ENCODE measurements at regions not wholly inside any gene's neighbourhood (a gene's known extent, or its start where the extent isn't known, plus 50 kb on each side); places are given as distances from the start of the nearest gene placed in this dataset.

DNA sequence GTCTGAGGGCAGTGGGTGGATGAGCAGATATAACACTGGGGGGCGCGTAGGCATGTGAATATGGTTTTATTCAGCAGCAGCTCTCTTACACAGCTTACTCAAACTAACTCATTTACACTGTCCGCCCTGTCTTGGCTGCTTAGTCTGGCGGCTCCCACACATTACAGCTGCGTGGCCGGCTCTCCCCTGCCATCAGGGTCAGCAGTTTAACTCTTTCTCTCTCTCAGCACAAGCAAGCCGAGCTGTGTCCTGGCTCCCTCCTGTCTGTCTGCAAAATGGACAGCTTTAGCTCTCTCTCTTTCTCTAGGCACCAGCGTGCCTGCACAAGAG lies 1310.1 kb upstream of the RAG2 start:
- Histone ChIP-seq H3K4me3 (no peak overlapping the region), H3K4me1 (no peaks in the 10 kb centered on the region), H3K27ac (no peak overlapping the region), H3K9me3 (no peaks in the 10 kb centered on the region), H3K27me3 (ENCODE audit: insufficient read depth in 3 of 3, low read length in 2 of 3) (no peaks in the 10 kb centered on the region), H3K36me3 (ENCODE audit: insufficient read depth in 1 of 2, low read depth in 1 of 2) (no peaks in the 10 kb centered on the region)
- no peak for ATAC-seq
- WGBS, 3 donors: 66 to 76% (median 75%) methylated on average over 8 of the region's 8 CpGs
- DNase-seq: no peak
- TF ChIP-seq, protein P1, sequence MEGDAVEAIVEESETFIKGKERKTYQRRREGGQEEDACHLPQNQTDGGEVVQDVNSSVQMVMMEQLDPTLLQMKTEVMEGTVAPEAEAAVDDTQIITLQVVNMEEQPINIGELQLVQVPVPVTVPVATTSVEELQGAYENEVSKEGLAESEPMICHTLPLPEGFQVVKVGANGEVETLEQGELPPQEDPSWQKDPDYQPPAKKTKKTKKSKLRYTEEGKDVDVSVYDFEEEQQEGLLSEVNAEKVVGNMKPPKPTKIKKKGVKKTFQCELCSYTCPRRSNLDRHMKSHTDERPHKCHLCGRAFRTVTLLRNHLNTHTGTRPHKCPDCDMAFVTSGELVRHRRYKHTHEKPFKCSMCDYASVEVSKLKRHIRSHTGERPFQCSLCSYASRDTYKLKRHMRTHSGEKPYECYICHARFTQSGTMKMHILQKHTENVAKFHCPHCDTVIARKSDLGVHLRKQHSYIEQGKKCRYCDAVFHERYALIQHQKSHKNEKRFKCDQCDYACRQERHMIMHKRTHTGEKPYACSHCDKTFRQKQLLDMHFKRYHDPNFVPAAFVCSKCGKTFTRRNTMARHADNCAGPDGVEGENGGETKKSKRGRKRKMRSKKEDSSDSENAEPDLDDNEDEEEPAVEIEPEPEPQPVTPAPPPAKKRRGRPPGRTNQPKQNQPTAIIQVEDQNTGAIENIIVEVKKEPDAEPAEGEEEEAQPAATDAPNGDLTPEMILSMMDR (IDR thresholded peaks at IDR 0.05): no peak
- intact Hi-C loops (cut with DNase I): no loop called here

- H3K4me3 ChIP-seq: no peak overlapping the region
- 64 to 68% (median 67%) methylated on average over 20 of the region's 20 CpGs for WGBS, 3 donors
- H3K9me3 ChIP-seq: no peaks in the 10 kb centered on the region
- no peaks in the 10 kb centered on the region for H3K36me3 ChIP-seq (ENCODE audit: insufficient read depth in 1 of 2, low read depth in 1 of 2)
- TF ChIP-seq, protein P1 (IDR thresholded peaks at IDR 0.05): no peak
- no peaks in the 10 kb centered on the region for H3K4me1 ChIP-seq
- DNase-seq: peak in 1 of 2 donors; percentile 14
- no peak overlapping the region for H3K27ac ChIP-seq
- ATAC-seq: peak in 2 of 4 donors; percentile 38 to 75
- intact Hi-C loops (cut with DNase I): no loop called here
- no peaks in the 10 kb centered on the region for H3K27me3 ChIP-seq (ENCODE audit: insufficient read depth in 3 of 3, low read length in 2 of 3)
Observed at GRCh38 chr11:37907436-37908218, 1309.6 kb upstream of the RAG2 start.

DNA sequence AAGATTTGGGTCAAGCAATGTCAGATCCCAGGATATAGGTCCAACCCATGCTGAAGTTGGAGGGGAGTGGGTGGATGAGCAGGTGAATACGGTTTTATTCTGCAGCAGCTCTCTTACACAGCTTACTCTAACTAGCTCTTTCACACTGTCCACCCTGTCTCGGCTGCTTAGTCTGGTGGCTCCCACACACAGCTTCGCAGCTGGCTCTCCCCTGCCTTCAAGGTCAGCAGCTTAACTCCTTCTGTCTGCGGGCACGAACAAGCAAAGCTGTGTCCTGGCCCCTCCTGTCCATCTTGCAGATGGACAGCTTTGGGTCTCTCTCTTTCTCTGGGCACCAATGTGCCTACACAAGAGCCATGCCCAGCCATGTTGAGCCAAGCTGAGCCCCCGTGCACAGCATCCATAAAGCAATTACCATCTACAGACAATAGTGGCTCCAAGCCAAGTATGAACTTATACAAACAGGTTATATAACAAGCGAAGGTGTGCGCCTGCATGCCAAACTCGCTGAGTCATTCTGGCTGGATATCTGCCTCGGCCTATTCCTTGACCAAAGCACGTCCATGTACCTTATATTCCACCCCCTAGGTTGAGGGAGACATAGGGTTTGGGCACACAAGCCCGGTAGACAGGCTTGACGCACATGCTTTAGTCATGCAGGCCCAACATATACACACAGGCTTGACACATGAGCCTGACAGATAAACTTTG lies 1307.8 kb upstream of the RAG2 start:
- 84 to 85% (median 84%) methylated on average over 13 of the region's 13 CpGs for WGBS, 3 donors
- Histone ChIP-seq H3K9me3 (no peaks in the 10 kb centered on the region), H3K27me3 (ENCODE audit: insufficient read depth in 3 of 3, low read length in 2 of 3) (no peaks in the 10 kb centered on the region), H3K4me3 (no peak overlapping the region), H3K36me3 (ENCODE audit: insufficient read depth in 1 of 2, low read depth in 1 of 2) (no peaks in the 10 kb centered on the region), H3K4me1 (no peaks in the 10 kb centered on the region), H3K27ac (no peak overlapping the region)
- DNase-seq (no peak), ATAC-seq (no peak)
- TF ChIP-seq, protein P1 (IDR thresholded peaks at IDR 0.05): no peak
- intact Hi-C loops (cut with DNase I): no loop called here

- intact Hi-C loops (cut with DNase I): no loop called here
- TF ChIP-seq, protein P1 (IDR thresholded peaks at IDR 0.05): no peak
Observed at GRCh38 chr11:37896016-37896415, 1298.0 kb upstream of the RAG2 start.

More at GRCh38 chr11:37896016-37896415, 1298.0 kb upstream of the RAG2 start:
- Histone ChIP-seq H3K36me3 (ENCODE audit: insufficient read depth in 1 of 2, low read depth in 1 of 2) (no peaks in the 10 kb centered on the region), H3K4me1 (no peaks in the 10 kb centered on the region), H3K9me3 (peaks cover 8% of the 10 kb centered on the region), H3K27ac (no peak overlapping the region), H3K27me3 (ENCODE audit: insufficient read depth in 3 of 3, low read length in 2 of 3) (no peaks in the 10 kb centered on the region), H3K4me3 (no peak overlapping the region)
- DNase-seq (no peak), ATAC-seq (no peak)

Measured in psoas muscle (tissue), 7 donors.